GM12874 (cell line): ENCODE measurements at regions not wholly inside any gene's neighbourhood (a gene's known extent, or its start where the extent isn't known, plus 50 kb on each side); places are given as distances from the start of the nearest gene placed in this dataset.

Source experiments
- TF ChIP-seq, protein P1 (sequence below): IDR thresholded peaks from 2 replicates; pipeline ENCODE4 v1.5.1; 2011; ENCODE audit warnings: low read depth, mild to moderate bottlenecking, control low read depth, low read length, moderate library complexity; ENCODE audit not compliant: insufficient read depth

DNA sequence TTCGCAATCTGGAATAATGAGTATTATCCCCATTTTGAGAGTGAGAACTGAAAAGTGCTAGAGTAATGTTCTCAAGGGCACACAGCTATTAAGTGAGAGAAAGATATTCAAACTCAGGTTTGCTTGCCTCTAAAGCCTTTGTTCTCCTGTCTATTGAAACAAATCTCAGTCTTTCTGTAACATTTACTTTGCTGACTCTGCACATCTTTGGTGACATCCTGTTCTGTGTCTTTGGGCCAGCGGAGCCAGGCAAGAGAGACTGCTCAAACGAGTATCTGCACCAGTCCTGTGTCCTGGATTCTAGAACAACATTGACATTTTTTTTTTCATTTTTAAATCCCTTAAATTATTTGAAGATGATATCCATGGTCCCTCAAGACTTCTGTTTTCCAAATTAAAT lies 1539.2 kb upstream of the PIK3C3 start:
- TF ChIP-seq, protein P1, sequence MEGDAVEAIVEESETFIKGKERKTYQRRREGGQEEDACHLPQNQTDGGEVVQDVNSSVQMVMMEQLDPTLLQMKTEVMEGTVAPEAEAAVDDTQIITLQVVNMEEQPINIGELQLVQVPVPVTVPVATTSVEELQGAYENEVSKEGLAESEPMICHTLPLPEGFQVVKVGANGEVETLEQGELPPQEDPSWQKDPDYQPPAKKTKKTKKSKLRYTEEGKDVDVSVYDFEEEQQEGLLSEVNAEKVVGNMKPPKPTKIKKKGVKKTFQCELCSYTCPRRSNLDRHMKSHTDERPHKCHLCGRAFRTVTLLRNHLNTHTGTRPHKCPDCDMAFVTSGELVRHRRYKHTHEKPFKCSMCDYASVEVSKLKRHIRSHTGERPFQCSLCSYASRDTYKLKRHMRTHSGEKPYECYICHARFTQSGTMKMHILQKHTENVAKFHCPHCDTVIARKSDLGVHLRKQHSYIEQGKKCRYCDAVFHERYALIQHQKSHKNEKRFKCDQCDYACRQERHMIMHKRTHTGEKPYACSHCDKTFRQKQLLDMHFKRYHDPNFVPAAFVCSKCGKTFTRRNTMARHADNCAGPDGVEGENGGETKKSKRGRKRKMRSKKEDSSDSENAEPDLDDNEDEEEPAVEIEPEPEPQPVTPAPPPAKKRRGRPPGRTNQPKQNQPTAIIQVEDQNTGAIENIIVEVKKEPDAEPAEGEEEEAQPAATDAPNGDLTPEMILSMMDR: no peak

DNA sequence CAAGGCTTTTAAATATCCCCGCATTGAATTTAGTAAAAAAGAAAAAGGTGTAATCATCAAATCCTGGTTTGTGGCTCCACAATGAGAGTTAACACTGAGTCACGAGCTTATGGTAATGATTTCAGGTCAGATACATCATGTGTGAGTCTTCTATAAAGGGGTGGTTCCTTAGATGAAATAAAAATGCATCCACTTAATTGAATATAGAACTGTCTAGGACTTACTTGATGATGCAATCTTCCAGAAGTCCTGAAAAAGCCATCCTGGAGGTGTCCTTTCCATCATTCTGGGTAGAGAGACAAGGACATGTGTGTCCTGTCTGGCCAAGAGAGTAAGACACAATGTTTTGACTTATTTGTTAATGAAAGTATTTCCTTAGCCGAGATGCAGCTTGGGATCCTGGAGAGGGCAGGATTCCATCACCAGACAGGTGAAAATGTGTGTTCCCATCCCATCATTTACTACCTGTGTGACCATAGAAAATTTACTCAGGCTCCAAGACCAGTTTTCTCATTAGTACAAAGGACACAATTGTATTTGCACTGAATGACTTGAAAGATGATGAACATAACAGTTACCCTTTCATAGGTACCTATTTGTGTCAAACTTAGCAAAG lies 1539.8 kb upstream of the PIK3C3 start:
- TF ChIP-seq, protein P1: no peak

DNA sequence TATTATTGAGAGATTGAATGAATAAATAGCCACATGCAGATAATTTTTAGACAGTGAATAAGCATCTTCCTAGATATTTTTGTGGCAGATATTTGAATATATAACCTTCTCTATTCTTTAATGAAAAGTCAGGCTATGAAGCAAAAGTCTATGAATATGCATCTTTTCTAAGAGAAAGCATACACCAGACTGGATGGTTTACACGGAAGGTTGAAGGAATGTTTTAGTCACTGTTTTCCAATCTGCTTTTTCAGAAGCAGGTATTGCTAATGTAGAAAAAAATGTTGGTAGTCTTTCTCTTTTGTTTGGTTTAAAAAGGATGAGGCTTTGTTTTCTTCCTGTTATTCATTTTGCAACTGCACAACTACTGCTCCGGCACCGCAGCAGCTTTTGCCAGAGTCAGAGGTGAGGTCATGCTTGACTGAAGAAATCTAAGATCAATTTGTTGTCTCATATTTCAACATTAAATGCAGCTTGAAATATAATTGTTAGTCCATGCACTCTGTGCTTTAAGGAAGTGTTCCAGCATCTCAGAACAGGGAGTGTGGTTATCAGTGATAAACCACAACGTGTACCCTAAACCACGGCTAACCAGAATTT lies 1540.8 kb upstream of the PIK3C3 start:
- TF ChIP-seq, protein P1: no peak

DNA sequence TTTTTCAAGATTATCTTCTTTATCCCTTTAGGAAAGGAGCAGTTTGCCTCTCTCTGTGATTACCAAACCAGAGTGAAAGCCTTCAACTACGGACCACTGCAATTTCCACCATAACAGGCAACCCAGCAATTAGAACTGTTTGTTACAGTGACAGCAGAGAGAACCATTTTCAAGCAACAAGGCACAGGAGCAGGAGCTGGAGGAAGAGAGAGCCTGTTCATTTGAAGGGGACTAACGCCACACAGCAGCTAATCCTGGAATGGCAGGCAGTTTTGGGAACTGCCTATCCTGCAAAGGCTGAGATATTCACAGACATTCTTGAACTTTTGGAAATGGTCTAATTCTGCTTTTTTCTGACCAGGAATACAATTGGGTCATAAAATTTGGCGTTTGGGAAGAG lies 1541.9 kb upstream of the PIK3C3 start:
- TF ChIP-seq, protein P1: no peak

DNA sequence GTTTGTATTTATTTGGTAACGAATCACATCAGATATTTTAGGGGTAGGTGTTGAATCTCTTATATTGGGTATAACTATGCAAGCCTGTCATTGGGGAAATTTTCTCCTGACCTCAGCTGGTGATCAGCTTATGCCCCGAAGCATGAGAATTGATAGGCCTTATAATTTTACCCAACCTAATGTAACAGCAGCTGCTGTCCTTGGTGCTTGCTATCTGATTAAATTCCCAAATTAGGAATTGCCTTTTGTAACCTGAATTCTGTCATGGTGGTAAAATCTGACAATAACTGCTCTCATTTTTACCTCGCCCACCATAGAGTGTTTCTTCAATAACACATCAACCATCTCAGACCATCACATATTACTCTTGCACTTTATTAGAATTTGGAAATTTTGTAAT lies 1542.6 kb upstream of the PIK3C3 start:
- TF ChIP-seq, protein P1: no peak

DNA sequence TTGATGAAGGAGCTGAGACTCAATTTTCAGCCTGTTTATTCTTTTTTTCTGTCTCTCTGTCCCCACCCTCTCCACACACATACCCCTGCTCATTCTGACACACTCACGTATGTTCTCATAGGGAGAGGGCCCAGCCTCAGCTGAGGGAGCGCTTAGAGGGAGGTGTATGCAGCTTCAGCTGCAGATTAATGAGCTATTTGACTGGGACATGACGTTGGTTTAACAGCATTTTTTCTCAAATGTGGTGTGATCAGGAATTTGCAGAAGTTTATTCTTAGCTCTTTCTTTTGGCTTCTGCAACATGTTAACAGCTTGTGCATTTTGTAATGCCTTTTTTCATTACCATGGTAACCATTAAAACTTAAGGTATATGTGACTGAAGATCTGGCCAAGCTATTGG lies 1547.1 kb upstream of the PIK3C3 start:
- TF ChIP-seq, protein P1: no peak

DNA sequence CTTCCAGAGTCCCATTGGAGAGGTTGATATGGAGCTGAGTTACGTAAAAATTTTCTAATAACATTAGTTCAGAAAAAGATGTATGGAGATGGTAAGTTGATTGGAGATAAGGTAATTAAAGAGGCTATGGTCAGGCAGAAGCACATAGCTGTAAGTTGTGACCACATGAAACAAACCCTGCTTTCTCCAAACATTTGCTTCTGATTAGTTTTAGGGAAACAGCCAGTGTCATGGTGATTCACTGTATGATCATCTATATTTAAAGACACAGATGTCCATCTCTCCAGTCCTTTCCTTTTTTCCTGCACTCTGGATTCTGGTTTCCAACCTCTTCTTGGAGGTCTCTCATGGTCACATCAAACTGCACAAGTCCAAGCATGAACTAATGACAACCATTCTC lies 1550.8 kb upstream of the PIK3C3 start:
- TF ChIP-seq, protein P1: no peak
